ENCODE measurements at regions not wholly inside any gene's neighbourhood (a gene's known extent, or its start where the extent isn't known, plus 50 kb on each side); places are given as distances from the start of the nearest gene placed in this dataset.

- DNase-seq, result no peak
- Histone ChIP-seq H3K36me3 (no peaks in the 10 kb centered on the region), H3K4me1 (no peaks in the 10 kb centered on the region), H3K9me3 (peaks cover 7% of the 10 kb centered on the region), H3K27me3 (no peaks in the 10 kb centered on the region), H3K27ac (no peak overlapping the region), H3K4me3 (no peak overlapping the region)
- intact Hi-C loops (cut with DNase I), result no loop called here
- TF ChIP-seq, protein P1, sequence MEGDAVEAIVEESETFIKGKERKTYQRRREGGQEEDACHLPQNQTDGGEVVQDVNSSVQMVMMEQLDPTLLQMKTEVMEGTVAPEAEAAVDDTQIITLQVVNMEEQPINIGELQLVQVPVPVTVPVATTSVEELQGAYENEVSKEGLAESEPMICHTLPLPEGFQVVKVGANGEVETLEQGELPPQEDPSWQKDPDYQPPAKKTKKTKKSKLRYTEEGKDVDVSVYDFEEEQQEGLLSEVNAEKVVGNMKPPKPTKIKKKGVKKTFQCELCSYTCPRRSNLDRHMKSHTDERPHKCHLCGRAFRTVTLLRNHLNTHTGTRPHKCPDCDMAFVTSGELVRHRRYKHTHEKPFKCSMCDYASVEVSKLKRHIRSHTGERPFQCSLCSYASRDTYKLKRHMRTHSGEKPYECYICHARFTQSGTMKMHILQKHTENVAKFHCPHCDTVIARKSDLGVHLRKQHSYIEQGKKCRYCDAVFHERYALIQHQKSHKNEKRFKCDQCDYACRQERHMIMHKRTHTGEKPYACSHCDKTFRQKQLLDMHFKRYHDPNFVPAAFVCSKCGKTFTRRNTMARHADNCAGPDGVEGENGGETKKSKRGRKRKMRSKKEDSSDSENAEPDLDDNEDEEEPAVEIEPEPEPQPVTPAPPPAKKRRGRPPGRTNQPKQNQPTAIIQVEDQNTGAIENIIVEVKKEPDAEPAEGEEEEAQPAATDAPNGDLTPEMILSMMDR (IDR thresholded peaks at IDR 0.05), result no peak
- ATAC-seq, result no peak
Measured at GRCh38 chr1:105317976-105318375, 1568.3 kb downstream of the AMY1C start.

GRCh38 chr1:105326886-105327285, 1577.2 kb downstream of the AMY1C start:
- ATAC-seq, result no peak
- intact Hi-C loops (cut with DNase I), result no loop called here

DNA sequence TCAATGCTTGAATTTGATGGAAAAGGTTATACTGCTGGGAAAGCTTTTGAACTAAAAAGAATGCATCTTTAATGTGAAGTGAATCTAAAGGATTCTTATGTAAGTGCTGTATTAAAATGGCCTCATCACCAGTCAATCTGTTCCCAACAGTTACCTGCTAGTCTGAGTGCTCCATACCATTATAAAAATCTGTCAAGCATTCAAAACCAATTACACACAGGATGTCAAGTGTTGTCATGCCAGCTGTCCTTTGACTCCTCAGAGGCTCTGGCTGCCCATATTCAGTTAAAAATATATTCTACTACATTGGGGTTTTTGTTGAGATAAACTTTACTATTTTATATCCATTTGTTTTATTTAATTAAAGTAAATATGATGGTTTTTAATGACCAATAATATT, 1587.7 kb downstream of the AMY1C start:
- H3K9me3 ChIP-seq, result no peaks in the 10 kb centered on the region
- intact Hi-C loops (cut with DNase I), result no loop called here
- no peak overlapping the region for H3K4me3 ChIP-seq
- no peaks in the 10 kb centered on the region for H3K27me3 ChIP-seq
- TF ChIP-seq, protein P1 (IDR thresholded peaks at IDR 0.05), result no peak
- no peaks in the 10 kb centered on the region for H3K4me1 ChIP-seq
- DNase-seq (no peak), ATAC-seq (no peak)
- no peaks in the 10 kb centered on the region for H3K36me3 ChIP-seq
- H3K27ac ChIP-seq, result no peak overlapping the region

More at GRCh38 chr1:105326886-105327285, 1577.2 kb downstream of the AMY1C start:
- TF ChIP-seq, protein P1 (IDR thresholded peaks at IDR 0.05), result no peak
- H3K27me3 ChIP-seq, result no peaks in the 10 kb centered on the region
- H3K9me3 ChIP-seq, result no peaks in the 10 kb centered on the region
- no peaks in the 10 kb centered on the region for H3K36me3 ChIP-seq
- H3K4me1 ChIP-seq, result no peaks in the 10 kb centered on the region
- no peak for DNase-seq
- no peak overlapping the region for H3K27ac ChIP-seq
- H3K4me3 ChIP-seq, result no peak overlapping the region

GRCh38 chr1:105343317-105343716, 1593.6 kb downstream of the AMY1C start:
- intact Hi-C loops (cut with DNase I), result no loop called here

DNA sequence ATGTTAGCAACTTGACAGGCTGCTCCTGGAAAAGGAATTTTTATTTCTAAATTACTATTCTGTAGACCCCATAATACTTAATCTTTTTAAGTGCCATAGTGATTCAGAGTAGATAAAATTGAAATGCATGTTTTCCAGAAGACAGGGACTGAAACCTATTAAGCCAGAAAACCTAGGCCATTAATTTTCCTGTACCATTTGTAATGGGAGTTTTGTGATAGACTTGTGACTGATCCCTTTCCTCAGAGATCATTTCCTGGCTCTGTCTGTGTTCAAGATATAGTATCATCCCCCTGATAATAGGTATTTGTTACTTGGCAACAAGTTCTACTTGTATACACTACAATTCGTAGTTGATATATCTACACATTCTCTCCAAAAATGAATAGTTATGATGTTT, 1609.8 kb downstream of the AMY1C start:
- intact Hi-C loops (cut with DNase I), result no loop called here
- H3K27me3 ChIP-seq, result no peaks in the 10 kb centered on the region
- no peak for DNase-seq
- H3K36me3 ChIP-seq, result no peaks in the 10 kb centered on the region
- H3K4me1 ChIP-seq, result no peaks in the 10 kb centered on the region
- H3K4me3 ChIP-seq, result no peak overlapping the region
- peaks cover 6% of the 10 kb centered on the region for H3K9me3 ChIP-seq
- no peak overlapping the region for H3K27ac ChIP-seq
- TF ChIP-seq, protein P1 (IDR thresholded peaks at IDR 0.05), result no peak
- ATAC-seq, result no peak

More at GRCh38 chr1:105343317-105343716, 1593.6 kb downstream of the AMY1C start:
- Histone ChIP-seq H3K36me3 (no peaks in the 10 kb centered on the region), H3K4me3 (no peak overlapping the region), H3K9me3 (no peaks in the 10 kb centered on the region), H3K27me3 (no peaks in the 10 kb centered on the region), H3K4me1 (no peaks in the 10 kb centered on the region), H3K27ac (no peak overlapping the region)
- TF ChIP-seq, protein P1 (IDR thresholded peaks at IDR 0.05), result no peak
- DNase-seq, result no peak
- no peak for ATAC-seq

DNA sequence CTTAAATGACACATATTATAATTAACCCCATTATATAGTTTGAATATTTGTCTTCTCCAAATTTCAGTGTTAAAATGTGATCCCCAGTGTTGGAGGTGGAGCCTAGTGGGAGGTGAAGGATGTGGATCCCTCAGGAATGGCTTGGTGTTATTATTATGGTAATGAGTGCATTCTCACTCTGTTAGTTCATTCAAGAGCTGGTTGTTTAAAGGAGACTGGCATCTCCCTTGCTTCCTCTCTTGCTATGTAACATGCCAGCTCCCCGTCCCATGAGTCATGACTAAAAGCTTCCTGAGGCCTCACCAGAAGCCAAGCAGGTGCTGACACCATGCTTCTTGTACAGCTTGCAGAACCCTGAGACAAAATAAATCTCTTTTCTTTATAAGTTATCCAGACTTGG, 1612.7 kb downstream of the AMY1C start:
- intact Hi-C loops (cut with DNase I), result no loop called here
- no peak for ATAC-seq
- Histone ChIP-seq H3K4me3 (no peak overlapping the region), H3K4me1 (no peaks in the 10 kb centered on the region), H3K27me3 (no peaks in the 10 kb centered on the region), H3K27ac (no peak overlapping the region), H3K9me3 (peaks cover 6% of the 10 kb centered on the region), H3K36me3 (no peaks in the 10 kb centered on the region)
- TF ChIP-seq, protein P1 (IDR thresholded peaks at IDR 0.05), result no peak
- DNase-seq, result no peak

Data from upper lobe of right lung (tissue), 1 donor.